HG02884 (cell line): ENCODE measurements at regions not wholly inside any gene's neighbourhood (a gene's known extent, or its start where the extent isn't known, plus 50 kb on each side); places are given as distances from the start of the nearest gene placed in this dataset.
"Not testable (repeated sequence)": the region's sequence is repeated elsewhere in the genome, so short reads cannot be mapped to it uniquely, and the experiment has no call there.

ENCODE experiments used
- ATAC-seq: cut with Tn5 transposase; IDR thresholded peaks from one replicate; pipeline ENCODE4 v1.9.1; 2021; ENCODE audit warnings: mild to moderate bottlenecking, moderate library complexity; ENCODE audit not compliant: unreplicated experiment

DNA sequence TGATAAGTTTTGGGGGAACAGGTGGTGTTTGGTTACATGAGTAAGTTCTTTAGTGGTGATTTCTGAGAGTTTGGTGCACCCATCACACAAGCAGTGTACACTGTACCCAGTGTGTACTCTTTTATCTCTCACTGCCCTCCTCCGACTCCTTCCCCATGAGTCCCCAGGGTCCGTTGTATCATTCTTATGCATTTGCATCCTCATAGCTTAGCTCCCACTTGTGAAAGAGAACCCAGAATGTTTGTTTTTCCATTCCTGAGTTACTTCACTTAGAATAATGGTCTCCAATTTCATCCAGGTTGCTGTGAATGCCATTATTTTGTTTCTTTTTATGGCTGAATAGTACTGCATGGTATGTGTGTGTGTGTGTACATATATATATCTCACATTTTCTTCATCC, 295.8 kb upstream of the GRAMD2B start:
- ATAC-seq, result not testable (repeated sequence)

DNA sequence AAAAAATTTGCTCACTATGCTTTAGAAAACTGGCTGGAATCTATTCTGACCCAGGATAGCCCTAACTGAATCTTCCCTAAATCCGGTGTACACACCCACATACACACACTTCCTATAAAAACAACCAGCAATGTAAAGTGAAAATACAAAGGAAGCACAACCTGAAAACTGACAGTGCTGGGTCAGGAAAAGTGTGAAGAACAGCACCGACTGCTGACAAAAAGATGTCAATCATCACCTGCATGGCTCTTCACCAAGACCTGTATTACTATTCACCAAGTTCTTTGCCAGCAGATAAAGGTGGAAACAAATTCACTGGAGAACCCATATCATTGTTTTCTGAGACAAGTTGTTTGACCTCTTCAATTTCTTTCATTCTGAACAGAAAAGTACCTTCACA, 293.8 kb upstream of the GRAMD2B start:
- no peak for ATAC-seq

DNA sequence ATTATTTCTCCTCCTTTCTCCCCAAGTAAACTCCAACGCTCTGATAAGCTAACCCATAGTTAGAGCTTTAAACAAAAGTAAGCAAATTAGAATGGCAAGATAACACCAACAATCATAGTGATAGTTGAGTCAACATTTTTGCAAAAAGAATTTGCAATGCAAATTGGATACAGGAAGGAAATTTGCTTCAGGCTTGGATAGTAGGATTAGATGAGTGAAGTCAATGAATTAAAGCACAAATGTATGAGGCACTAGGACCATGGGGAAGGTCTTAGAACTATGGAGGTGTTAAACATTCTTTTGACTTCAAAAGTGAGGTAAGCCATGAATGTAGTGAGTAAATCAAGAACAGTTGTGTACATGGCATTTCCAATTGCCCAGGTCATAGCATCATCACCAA, 289.8 kb upstream of the GRAMD2B start:
- no peak for ATAC-seq

DNA sequence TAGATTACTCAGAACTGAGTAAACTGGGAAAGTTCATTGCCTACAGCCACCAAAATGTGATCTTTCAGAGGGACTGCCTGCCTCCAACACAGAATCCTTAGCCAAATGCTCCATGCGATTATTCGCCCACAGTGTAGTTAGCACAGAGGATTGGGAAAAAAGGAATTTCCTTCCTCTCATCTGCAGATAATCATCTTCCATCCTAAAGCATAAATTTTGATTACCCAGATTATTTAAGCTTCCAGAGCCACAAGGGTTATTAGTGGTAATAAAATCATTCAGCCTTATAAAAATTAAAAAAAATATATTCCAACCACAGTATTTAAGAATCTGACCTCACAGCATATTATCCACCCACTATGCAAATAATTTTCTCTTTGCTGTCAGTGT, 285.3 kb upstream of the GRAMD2B start:
- ATAC-seq, result no peak

DNA sequence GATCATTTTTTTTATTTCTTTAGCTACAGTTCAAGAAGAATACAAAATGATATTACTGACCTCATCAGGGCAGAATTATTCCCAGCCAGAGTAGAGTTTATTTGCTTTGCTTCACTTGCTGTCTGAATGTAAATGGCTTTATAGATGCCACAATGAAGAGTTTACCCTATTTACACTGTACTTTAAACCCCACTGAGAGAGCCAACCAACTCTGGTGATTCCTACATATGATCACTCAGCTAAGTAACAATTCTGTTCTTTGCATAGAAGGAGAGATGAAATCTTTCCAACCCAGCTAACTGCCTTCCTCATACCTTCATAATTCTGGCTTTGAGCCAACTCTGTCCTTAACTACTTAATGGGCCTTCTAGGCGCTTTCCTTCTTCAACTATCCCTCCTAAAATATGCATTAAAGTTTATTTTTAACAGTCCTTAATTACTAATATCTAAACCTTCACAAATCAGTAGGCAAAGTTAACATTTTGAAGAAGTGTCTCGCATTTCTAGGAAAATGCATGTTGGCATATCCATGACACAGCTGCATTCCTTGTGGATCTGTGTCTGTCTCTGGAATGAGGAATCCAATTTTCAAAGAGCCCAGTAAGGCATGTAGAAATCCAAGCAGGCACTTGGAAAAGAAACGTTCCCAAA, 284.8 kb upstream of the GRAMD2B start:
- ATAC-seq, result no peak

DNA sequence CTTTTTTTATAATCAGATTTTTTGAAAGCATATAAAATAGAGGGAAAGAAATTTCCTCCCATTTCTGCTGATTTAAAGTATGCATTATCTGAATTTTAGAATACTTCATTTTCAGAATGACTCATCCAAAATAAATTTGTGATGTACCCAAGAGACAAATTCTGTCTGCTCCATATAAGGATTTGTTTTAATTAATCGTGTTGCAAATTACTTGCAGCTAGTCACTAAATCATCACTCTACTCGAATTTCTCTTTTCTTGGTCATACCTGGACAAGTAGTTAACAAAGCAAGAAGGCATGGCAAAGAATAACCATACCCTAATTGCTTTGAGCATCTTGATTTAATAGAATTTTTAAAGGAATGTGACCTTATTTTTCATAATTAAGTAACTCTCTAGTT, 284.1 kb upstream of the GRAMD2B start:
- no peak for ATAC-seq

DNA sequence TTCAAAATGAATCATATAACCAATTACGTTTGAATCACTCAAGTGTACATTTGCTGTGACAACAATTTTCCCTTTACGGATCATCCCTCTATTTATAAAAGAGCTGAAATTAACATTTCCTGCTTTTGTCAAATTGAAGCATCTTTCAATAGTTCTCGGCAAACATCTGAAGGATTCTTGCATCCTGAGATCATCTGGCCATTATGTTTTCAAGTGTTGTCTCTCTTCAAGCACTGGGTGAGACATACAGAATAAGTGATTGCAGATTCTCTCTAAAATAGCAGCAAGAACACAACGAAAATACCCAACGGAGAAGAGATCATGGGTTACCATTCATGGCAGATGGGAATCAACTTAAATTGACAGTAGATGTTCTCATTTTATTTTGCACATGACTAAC, 283.4 kb upstream of the GRAMD2B start:
- no peak for ATAC-seq

DNA sequence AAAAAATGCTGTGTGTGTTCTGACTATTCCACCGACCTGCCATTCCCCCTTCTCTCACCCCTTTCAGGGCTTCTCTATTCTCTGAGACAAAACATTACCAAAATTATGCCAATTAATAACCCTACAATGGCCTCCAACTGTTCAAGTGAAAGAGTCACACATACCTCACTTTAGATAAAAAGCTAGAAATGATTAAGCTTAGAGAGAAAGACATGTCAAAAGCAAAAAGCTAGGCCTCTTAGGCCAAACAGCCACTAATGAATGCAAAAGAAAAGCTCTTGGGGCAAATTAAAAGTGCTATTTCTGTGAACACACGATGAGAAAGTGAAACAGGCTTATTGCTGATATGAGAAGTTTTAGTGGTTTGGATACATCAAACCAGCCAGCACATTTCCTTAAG, 279.6 kb upstream of the GRAMD2B start:
- ATAC-seq, result no peak

DNA sequence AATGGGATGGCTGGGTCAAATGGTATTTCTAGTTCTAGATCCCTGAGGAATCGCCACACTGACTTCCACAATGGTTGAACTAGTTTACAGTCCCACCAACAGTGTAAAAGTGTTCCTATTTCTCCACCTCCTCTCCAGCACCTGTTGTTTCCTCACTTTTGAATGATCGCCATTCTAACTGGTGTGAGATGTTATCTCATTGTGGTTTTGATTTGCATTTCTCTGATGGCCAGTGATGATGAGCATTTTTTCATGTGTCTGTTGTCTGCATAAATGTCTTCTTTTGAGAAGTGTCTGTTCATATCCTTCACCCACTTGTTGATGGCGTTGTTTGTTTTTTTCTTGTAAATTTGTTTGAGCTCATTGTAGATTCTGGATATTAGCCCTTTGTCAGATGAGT, 272.9 kb upstream of the GRAMD2B start:
- ATAC-seq, result not testable (repeated sequence)

DNA sequence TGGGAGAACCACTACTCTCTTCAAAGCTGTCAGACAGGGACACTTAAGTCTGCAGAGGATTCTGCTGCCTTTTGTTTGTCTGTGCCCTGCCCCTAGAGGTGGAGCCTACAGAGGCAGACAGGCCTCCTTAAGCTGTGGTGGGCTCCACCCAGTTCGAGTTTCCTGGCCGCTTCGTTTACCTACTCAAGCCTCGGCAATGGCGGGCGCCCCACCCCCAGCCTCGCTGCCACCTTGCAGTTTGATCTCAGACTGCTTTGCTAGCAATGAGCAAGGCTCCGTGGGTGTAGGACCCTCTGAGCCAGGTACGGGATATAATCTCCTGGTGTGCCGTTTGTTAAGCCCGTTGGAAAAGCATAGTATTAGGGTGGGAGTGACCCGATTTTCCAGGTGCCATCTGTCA, 267.9 kb upstream of the GRAMD2B start:
- ATAC-seq, result not testable (repeated sequence)

DNA sequence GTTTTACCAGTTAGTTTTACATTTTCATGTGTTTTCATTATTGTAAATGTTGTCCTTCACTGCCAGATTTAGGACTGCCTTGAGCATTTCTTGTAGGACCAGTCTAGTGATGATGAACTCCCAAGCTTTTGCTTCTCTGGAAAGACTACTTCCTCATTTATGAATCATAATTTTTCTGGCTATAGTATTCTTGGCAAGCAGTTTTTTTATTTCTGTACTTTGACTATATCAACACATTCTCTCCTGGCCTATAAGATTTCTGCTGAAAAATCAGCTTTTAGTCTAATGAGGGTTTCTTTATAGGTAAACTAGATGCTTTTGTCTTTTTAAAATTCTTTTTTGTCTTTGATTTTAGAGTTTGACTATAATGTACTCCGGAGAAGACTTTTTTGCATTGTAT, 256.8 kb upstream of the GRAMD2B start:
- ATAC-seq, result no peak

DNA sequence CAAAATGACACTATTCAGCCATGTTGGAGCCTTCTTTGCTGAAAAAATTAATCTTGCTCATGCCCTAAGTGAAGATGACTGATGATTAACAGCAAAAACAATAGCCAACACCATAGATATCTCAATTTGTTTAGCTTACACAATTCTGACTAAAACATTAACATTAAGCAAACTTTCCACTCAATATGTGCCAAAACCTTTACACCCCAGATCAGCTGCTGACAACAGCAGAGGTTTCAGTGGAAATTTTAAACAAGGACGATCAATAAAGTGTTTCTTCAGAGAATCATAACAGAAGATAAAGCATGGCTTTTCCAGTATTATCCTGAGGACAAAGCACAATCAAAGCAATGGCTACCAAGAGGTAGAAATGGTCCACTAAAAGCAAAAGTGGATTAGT, 254.4 kb upstream of the GRAMD2B start:
- ATAC-seq, result no peak

DNA sequence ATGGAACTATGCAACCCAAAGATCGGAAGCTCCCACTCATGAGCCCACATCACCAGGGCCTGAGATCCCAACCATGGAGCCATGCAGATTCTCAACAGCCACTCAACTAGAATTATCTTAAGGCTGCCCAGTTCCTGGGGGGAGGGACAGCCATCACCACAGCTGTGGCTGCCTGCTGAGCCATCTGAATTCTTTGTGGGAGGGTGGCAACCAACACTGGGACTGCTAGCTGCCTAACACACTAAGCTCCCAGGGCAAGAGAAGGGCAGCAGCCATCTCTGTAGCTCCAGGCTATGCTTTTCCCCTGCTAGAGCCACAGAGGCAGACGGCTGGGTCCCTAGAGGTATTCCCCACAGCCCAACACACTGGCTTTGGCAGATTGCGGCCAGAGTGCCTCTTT, 251.3 kb upstream of the GRAMD2B start:
- no peak for ATAC-seq

DNA sequence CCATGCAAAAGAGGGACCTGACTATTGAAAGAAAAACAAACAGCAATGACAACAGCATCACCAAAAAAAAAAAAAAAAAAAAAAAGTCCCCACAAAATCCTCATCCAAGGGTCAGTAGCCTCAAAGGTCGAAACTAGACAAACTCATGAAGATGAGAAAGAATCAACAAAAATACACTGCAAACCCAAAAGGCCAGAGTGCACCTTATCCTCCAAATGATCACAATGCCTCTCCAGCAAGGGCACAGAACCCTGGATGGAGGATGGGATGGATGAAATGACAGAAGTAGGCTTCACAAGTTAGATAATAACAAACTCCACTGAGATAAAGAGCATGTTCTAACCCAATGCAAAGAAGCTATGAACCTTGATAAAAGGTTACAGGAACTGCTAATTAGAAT, 250.4 kb upstream of the GRAMD2B start:
- no peak for ATAC-seq

DNA sequence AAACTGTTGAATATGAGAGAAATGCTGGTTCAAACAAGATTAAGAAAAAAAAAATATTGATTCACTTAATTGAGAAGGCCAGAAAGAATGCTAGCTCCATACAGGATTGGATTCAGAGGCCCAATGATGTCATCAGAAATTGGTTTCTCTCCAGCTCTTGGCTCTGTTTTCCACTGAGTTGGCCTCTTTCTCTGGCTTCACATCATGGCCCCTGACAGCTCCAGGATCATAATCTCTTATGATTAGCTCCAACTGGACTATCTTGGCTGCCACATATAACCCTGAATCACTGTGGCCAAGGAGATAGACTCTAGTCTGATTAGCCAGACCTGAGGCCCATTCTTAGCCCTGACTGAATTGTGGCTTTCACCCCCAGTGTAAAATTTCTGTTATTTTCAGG, 244.7 kb upstream of the GRAMD2B start:
- ATAC-seq, result no peak

DNA sequence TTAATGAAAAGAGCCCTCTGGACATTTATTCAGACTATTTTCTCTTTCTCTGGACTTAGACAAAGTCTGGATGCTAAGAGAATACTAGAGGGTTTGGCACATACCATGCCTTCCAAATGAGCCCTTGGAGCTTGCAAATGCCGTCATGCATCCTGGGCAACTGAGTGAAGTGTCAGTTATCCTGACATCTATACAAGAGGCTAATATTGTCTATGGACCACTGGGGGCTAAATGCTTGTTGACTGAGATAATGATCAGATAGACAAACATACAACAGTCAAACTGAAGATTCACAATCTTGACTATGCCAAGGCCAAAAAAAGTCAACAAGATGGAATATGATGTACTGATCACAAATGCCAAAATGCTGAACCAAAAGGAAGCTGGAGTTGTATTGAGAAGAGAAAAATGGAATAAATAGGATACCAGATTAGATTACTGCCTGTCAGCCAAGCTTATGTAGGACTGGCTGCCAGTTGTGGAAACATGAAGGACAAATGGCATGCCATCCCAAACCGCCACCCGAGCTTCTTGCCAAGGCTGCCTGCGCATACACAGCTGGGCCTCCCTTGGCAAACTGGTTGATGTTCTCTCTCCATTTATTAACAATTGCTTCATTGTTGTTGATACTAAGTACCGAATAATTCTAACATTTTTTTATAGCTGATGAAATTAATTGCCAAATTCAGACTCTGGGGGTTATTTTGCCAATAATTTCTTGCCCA, 240.1 kb upstream of the GRAMD2B start:
- ATAC-seq, result no peak

DNA sequence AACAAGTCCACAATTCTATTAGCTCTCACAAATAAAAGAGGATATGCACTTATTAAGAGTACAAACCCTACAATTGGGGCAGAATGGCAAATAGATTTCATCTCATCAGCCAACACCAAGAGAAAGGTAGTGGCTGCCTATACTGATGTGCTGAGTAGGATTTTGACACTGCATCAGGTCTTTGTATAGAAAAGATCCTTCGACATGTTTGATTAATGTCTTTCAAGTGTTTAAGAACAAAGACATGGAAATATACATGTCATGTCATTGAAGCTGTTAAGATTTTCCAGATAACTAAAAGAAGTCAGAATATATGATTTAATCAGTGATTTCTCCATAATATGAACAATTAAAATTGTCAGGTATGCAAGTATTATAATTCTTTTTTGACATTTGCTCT, 238.7 kb upstream of the GRAMD2B start:
- ATAC-seq, result no peak

DNA sequence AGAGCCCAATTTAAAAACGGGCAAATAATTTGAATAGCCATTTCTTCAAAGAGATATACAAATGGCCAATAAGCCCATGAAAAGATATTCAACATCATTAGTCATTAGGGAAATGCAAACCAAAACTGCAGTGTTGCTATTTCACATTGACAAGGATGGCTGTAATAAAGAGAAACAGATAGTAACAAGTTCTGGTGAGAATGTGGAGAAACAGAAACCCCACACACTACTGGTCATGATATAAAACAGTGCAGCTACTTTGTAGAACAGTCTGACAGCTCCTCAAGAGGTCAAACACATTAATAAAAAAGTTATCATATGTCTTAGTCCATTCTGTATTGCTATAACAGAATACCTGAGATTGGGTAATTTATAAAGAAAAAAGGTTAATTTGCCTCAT, 237.0 kb upstream of the GRAMD2B start:
- no peak for ATAC-seq

DNA sequence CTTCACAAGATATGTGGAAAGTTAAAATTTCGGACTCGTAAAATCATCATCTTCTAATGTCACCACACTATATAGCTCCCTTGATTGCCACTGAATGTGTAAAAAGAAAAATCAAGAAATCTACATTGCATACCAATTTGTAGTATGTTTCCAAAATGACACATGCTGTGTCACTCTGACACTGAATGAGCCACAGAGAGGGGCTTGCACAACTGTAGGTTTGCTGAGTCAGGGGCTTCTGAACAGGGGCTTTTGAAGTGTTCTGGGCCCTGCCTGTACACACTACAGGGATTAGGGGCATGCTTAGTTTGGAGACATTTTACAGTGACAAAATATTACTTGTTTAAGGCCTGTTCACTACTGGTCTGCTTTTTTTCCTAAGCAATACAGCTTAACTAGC, 234.4 kb upstream of the GRAMD2B start:
- ATAC-seq, result no peak

DNA sequence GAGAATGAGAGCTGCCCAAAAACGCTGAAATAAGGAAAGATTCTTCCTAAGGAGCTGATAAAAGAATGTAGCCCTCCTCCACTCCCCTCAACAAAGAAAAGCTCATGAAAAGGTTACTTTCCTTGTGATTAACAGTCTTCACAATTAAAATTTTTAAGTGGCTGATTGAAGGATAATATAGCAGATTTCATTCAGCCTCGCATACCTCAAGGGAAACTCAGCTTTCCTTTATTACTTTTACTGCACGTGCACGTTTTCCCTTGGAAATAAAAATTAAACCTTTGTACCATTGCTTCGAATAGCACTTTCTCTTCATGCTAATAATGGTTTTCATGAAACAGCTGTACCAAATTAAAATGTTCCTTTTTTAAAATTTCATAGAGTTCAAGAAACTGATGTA, 234.0 kb upstream of the GRAMD2B start:
- ATAC-seq, result no peak

DNA sequence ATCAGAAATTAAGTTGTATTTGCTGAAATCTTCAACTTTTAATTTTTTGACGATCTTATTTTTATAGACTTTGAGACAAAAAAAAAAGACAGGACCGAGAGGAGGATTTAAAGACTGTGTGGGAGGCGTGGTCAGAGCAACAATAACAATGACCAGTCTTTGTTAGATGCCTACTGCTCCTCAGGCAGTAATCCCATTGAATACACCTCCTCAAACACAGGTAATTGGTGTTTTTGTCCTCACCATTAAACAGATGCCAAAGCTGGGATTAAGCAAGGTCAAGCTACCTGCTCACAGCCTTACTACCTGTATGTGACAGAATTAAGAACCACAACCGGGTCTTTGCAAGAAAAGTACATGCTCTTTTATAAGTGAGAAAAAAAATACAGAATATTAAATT, 233.3 kb upstream of the GRAMD2B start:
- ATAC-seq, result no peak

DNA sequence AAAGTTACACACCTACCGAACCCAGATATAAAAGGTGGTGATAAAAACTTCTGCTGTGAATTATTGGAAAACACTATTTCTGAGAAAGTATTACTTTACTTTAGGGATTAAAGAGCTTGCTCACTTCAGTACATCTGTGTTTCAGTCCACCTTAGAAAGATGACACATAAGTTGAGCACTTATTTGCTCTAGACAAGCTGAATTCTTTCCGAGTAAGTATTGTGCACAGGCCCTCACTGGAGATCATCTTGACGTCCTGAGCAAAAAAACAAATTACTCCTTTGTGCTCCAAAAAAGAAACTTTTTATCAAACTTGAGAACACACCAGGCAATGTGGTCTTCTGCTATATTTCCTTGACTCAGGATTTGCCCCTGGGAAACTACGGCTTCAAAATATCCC, 231.0 kb upstream of the GRAMD2B start:
- no peak for ATAC-seq
